Chondrocyte (in vitro differentiated cells): ENCODE measurements at regions not wholly inside any gene's neighbourhood (a gene's known extent, or its start where the extent isn't known, plus 50 kb on each side); places are given as distances from the start of the nearest gene placed in this dataset.
"Not testable (repeated sequence)": the region's sequence is repeated elsewhere in the genome, so short reads cannot be mapped to it uniquely, and the experiment has no call there.

ENCODE experiments used
- DNase-seq: peaks from one replicate; pipeline ENCODE4 v3.0.0; 2021; ENCODE audit warnings: mixed read lengths, low spot score
- H3K27ac Mint-ChIP-seq: one replicate; pipeline ENCODE4 v1.8.0; 2021; ENCODE audit warnings: mild to moderate bottlenecking, moderate library complexity, mixed read lengths; ENCODE audit not compliant: unreplicated experiment
- H3K27me3 Mint-ChIP-seq: 2 replicates; pipeline ENCODE4 v1.8.0; 2021; ENCODE audit warnings: low read depth, mixed read lengths
- H3K36me3 Mint-ChIP-seq: 2 replicates; pipeline ENCODE4 v1.8.0; 2021; ENCODE audit warnings: low read depth, mixed read lengths
- H3K4me1 Mint-ChIP-seq: 2 replicates; pipeline ENCODE4 v1.8.0; 2021; ENCODE audit warnings: low read depth, mild to moderate bottlenecking, mixed read lengths
- H3K4me3 Mint-ChIP-seq: one replicate; pipeline ENCODE4 v1.8.0; 2021; ENCODE audit warnings: mild to moderate bottlenecking, moderate library complexity, mixed read lengths; ENCODE audit not compliant: unreplicated experiment
- H3K9me3 Mint-ChIP-seq: 2 replicates; pipeline ENCODE4 v1.8.0; 2021; ENCODE audit warnings: low read depth, mixed read lengths
- CTCF ChIP-seq: fragments of 200-600 bp; sonication (generic); IDR thresholded peaks from 2 replicates; pipeline ENCODE4 v1.5.0; 2021; ENCODE audit warnings: antibody characterized with exemption, mild to moderate bottlenecking, moderate library complexity

GRCh38 chr15:19973718-19974117, 567.9 kb downstream of the GOLGA6L6 start:
- peaks cover 55% of the 10 kb centered on the region for H3K9me3 Mint-ChIP-seq
- no peak overlapping the region for H3K4me3 Mint-ChIP-seq
- H3K27ac Mint-ChIP-seq = no peak overlapping the region
- no peaks in the 10 kb centered on the region for H3K27me3 Mint-ChIP-seq
- no peaks in the 10 kb centered on the region for H3K36me3 Mint-ChIP-seq
- H3K4me1 Mint-ChIP-seq = no peaks in the 10 kb centered on the region
- no peak for DNase-seq
- no peak for TF ChIP-seq CTCF

- peaks cover 59% of the 10 kb centered on the region for H3K9me3 Mint-ChIP-seq
- H3K4me3 Mint-ChIP-seq, H3K4me1 Mint-ChIP-seq, H3K36me3 Mint-ChIP-seq, DNase-seq, H3K27ac Mint-ChIP-seq, H3K27me3 Mint-ChIP-seq: not testable (repeated sequence)
Measured at GRCh38 chr15:19972582-19972981, 569.0 kb downstream of the GOLGA6L6 start.

- H3K4me3 Mint-ChIP-seq, DNase-seq, H3K27me3 Mint-ChIP-seq, H3K4me1 Mint-ChIP-seq, H3K27ac Mint-ChIP-seq, H3K36me3 Mint-ChIP-seq: not testable (repeated sequence)
- peaks cover 55% of the 10 kb centered on the region for H3K9me3 Mint-ChIP-seq
Measured at GRCh38 chr15:19965574-19965973, 576.0 kb downstream of the GOLGA6L6 start.

GRCh38 chr15:19964480-19964879, 577.1 kb downstream of the GOLGA6L6 start:
- H3K27ac Mint-ChIP-seq, H3K4me1 Mint-ChIP-seq: not testable (repeated sequence)

GRCh38 chr15:19956124-19956796, 585.3 kb downstream of the GOLGA6L6 start:
- Mint-ChIP-seq H3K27me3 (no peaks in the 10 kb centered on the region), H3K9me3 (peaks cover 57% of the 10 kb centered on the region), H3K27ac (no peak overlapping the region), H3K36me3 (no peaks in the 10 kb centered on the region), H3K4me1 (no peaks in the 10 kb centered on the region), H3K4me3 (no peak overlapping the region)
- DNase-seq = no peak
- no peak for TF ChIP-seq CTCF

More at GRCh38 chr15:19964480-19964879, 577.1 kb downstream of the GOLGA6L6 start:
- not testable (repeated sequence) for H3K4me3 Mint-ChIP-seq, H3K36me3 Mint-ChIP-seq, H3K27me3 Mint-ChIP-seq, DNase-seq
- H3K9me3 Mint-ChIP-seq = peaks cover 50% of the 10 kb centered on the region

GRCh38 chr15:19944261-19944888, 597.2 kb downstream of the GOLGA6L6 start:
- Mint-ChIP-seq H3K9me3 (peaks cover 42% of the 10 kb centered on the region), H3K4me1 (no peaks in the 10 kb centered on the region), H3K36me3 (peaks cover 1% of the 10 kb centered on the region), H3K27ac (no peak overlapping the region), H3K4me3 (no peak overlapping the region), H3K27me3 (no peaks in the 10 kb centered on the region)
- DNase-seq = no peak
- TF ChIP-seq CTCF = no peak

- H3K4me3 Mint-ChIP-seq = no peak overlapping the region
- H3K27ac Mint-ChIP-seq = no peak overlapping the region
- no peak for DNase-seq
- peaks cover 1% of the 10 kb centered on the region for H3K36me3 Mint-ChIP-seq
- no peaks in the 10 kb centered on the region for H3K27me3 Mint-ChIP-seq
- no peaks in the 10 kb centered on the region for H3K4me1 Mint-ChIP-seq
- no peak for TF ChIP-seq CTCF
- H3K9me3 Mint-ChIP-seq = peaks cover 43% of the 10 kb centered on the region
Measured at GRCh38 chr15:19943515-19943914, 598.1 kb downstream of the GOLGA6L6 start.

GRCh38 chr15:19903281-19903680, 638.3 kb downstream of the GOLGA6L6 start:
- not testable (repeated sequence) for H3K4me1 Mint-ChIP-seq, DNase-seq, H3K27me3 Mint-ChIP-seq, H3K4me3 Mint-ChIP-seq
- H3K9me3 Mint-ChIP-seq = peaks cover 29% of the 10 kb centered on the region
- H3K36me3 Mint-ChIP-seq = peaks cover 15% of the 10 kb centered on the region
- peak overlapping the region; percentile 68 for H3K27ac Mint-ChIP-seq

GRCh38 chr15:19902388-19902787, 639.2 kb downstream of the GOLGA6L6 start:
- DNase-seq, H3K27me3 Mint-ChIP-seq, H3K4me3 Mint-ChIP-seq, H3K4me1 Mint-ChIP-seq: not testable (repeated sequence)
- Mint-ChIP-seq H3K27ac (peak overlapping the region; percentile 68), H3K36me3 (peaks cover 15% of the 10 kb centered on the region), H3K9me3 (peaks cover 28% of the 10 kb centered on the region)
